Lung (tissue), 11 donors: ENCODE measurements at regions not wholly inside any gene's neighbourhood (a gene's known extent, or its start where the extent isn't known, plus 50 kb on each side); places are given as distances from the start of the nearest gene placed in this dataset.

Experiments used
- ATAC-seq: fragments of 200-7000 bp; cut with Tn5 transposase; one replicate; pipeline ENCODE4 v1.9.1; 2020; ENCODE audit warnings: moderate number of reproducible peaks; ENCODE audit not compliant: insufficient read depth, low FRiP score
- DNase-seq, 3 donors: peaks; one replicate each; pipeline ENCODE4 v3.0.0-alpha.2; 2013 to 2017
- H3K27ac ChIP-seq, 2 donors: one replicate each; pipeline ENCODE4 v1.5.1; 2013; ENCODE audit warnings: mild to moderate bottlenecking in 2 of 2, moderate library complexity in 2 of 2, control low read depth in 1 of 2, inconsistent platforms in 1 of 2, low read depth in 1 of 2, low read length in 1 of 2
- H3K27me3 ChIP-seq, 3 donors: one replicate each; pipeline ENCODE4 v1.5.1; 2013; ENCODE audit warnings: low read length in 2 of 3; ENCODE audit not compliant: control insufficient read depth in 3 of 3, insufficient read depth in 3 of 3
- H3K36me3 ChIP-seq, 4 donors: one replicate each; pipeline ENCODE4 v1.5.1; 2013; ENCODE audit warnings: low read length in 4 of 4, mild to moderate bottlenecking in 1 of 4, moderate library complexity in 1 of 4; ENCODE audit not compliant: control insufficient read depth in 4 of 4, insufficient read depth in 4 of 4
- H3K4me1 ChIP-seq, 5 donors: one replicate each; pipeline ENCODE4 v1.5.1; 2013; ENCODE audit warnings: low read length in 5 of 5, mild to moderate bottlenecking in 2 of 5, moderate library complexity in 1 of 5; ENCODE audit not compliant: control insufficient read depth in 5 of 5, insufficient read depth in 5 of 5
- H3K4me3 ChIP-seq: one replicate; pipeline ENCODE4 v1.5.1; 2013; ENCODE audit warnings: mild to moderate bottlenecking, control low read depth, moderate library complexity
- H3K9ac ChIP-seq, 2 donors: one replicate each; pipeline ENCODE4 v1.5.1; 2013; ENCODE audit warnings: low read length in 2 of 2, control low read depth in 1 of 2; ENCODE audit not compliant: insufficient read depth in 1 of 2
- H3K9me3 ChIP-seq, 4 donors: one replicate each; pipeline ENCODE4 v1.5.1; 2013; ENCODE audit warnings: low read length in 3 of 4, mild to moderate bottlenecking in 1 of 4, moderate library complexity in 1 of 4; ENCODE audit not compliant: control insufficient read depth in 4 of 4, insufficient read depth in 3 of 4
- CTCF ChIP-seq: IDR thresholded peaks from 2 replicates; pipeline ENCODE4 v1.5.1; 2012; ENCODE audit warnings: mild to moderate bottlenecking; ENCODE audit errors: control extremely low read depth, extremely low read depth
- WGBS, 2 donors: extraction: QIAGEN DNeasy Blood & Tissue Kit; methylation state at CpG; one replicate each; pipeline ENCODE4 v1.1.7; 2013; 5-methylcytosine and 5-hydroxymethylcytosine counted together
- donor health status: control.
- donor health status: control.
- donor health status: Bipolar disorder and iron deficiency.
- donor health status: healthy.
- donor health status: DM: yes; HTN: yes; CAD: no.

- 59 to 70% methylated on average over 4 of the region's 4 CpGs for WGBS, 2 donors
- H3K9ac ChIP-seq, result no peak overlapping the region
- TF ChIP-seq CTCF, result no peak
- no peaks in the 10 kb centered on the region for H3K27me3 ChIP-seq
- H3K4me3 ChIP-seq, result no peak overlapping the region
- H3K36me3 ChIP-seq, result no peaks in the 10 kb centered on the region
- H3K27ac ChIP-seq, result no peak overlapping the region
- no peaks in the 10 kb centered on the region for H3K4me1 ChIP-seq
- H3K9me3 ChIP-seq, result peaks cover 0 to 3% (median 1%) of the 10 kb centered on the region in 4 donors
- DNase-seq, result no peak
- ATAC-seq, result no peak
These were observed 271.1 kb downstream of the DCAF12L2 start for GRCh38 chrX:125894947-125895346.

- no peak for ATAC-seq
- WGBS, 2 donors, result 78 to 89% methylated on average over 3 of the region's 3 CpGs
These were observed 270.6 kb downstream of the DCAF12L2 start for GRCh38 chrX:125895518-125895917.

GRCh38 chrX:125926295-125926694, 239.8 kb downstream of the DCAF12L2 start:
- no peaks in the 10 kb centered on the region for H3K36me3 ChIP-seq
- ATAC-seq, result no peak
- no peak overlapping the region for H3K9ac ChIP-seq
- DNase-seq, result no peak
- H3K4me3 ChIP-seq, result no peak overlapping the region
- H3K27me3 ChIP-seq, result no peaks in the 10 kb centered on the region
- H3K4me1 ChIP-seq, result no peaks in the 10 kb centered on the region
- TF ChIP-seq CTCF, result no peak
- no peak overlapping the region for H3K27ac ChIP-seq
- WGBS, 2 donors, result 89 to 95% methylated on average over 4 of the region's 4 CpGs
- peaks cover 0 to 2% (median 0%) of the 10 kb centered on the region in 4 donors for H3K9me3 ChIP-seq

More at GRCh38 chrX:125895518-125895917, 270.6 kb downstream of the DCAF12L2 start:
- DNase-seq, result no peak
- Histone ChIP-seq H3K9me3 (peaks cover 0 to 3% (median 1%) of the 10 kb centered on the region in 4 donors), H3K36me3 (no peaks in the 10 kb centered on the region), H3K9ac (no peak overlapping the region), H3K4me1 (no peaks in the 10 kb centered on the region), H3K27ac (no peak overlapping the region), H3K4me3 (no peak overlapping the region), H3K27me3 (no peaks in the 10 kb centered on the region)
- no peak for TF ChIP-seq CTCF

GRCh38 chrX:125940985-125941384, 225.1 kb downstream of the DCAF12L2 start:
- DNase-seq (no peak), ATAC-seq (no peak)
- Histone ChIP-seq H3K27ac (no peak overlapping the region), H3K4me1 (no peaks in the 10 kb centered on the region), H3K36me3 (no peaks in the 10 kb centered on the region), H3K9me3 (peaks cover 0 to 12% (median 5%) of the 10 kb centered on the region in 4 donors), H3K9ac (no peak overlapping the region), H3K27me3 (no peaks in the 10 kb centered on the region), H3K4me3 (no peak overlapping the region)
- 77 to 90% methylated on average over 1 of the region's 1 CpG for WGBS, 2 donors
- TF ChIP-seq CTCF, result no peak
